ENCODE measurements at regions not wholly inside any gene's neighbourhood (a gene's known extent, or its start where the extent isn't known, plus 50 kb on each side); places are given as distances from the start of the nearest gene placed in this dataset.
"Not testable (repeated sequence)": the region's sequence is repeated elsewhere in the genome, so short reads cannot be mapped to it uniquely, and the experiment has no call there.

GRCh38 chr1:145475369-145475915, 50.0 kb upstream of the NBPF20 start:
- WGBS, 3 donors: 3 to 10% methylated on average over 12 to 41 of the region's 41 CpGs; no CpG with 5 or more reads in 1 of the 3 donors
- H3K27me3 ChIP-seq; H3K9me3 ChIP-seq; H3K36me3 ChIP-seq; H3K27ac ChIP-seq; H3K4me1 ChIP-seq (ENCODE audit: insufficient read depth); H3K4me3 ChIP-seq; intact Hi-C loops (cut with DNase I): not testable (repeated sequence)
- peak in 1 of 5 donors; percentile 24 for DNase-seq

Measured in ovary (tissue), 7 donors.